Peyer's patch (tissue), 4 donors: ENCODE measurements at regions not wholly inside any gene's neighbourhood (a gene's known extent, or its start where the extent isn't known, plus 50 kb on each side); places are given as distances from the start of the nearest gene placed in this dataset.

Experiments used
- CTCF ChIP-seq, 6 experiments: fragments of 450-650 bp in 4 of 6; fragments of 200-600 bp in 2 of 6; sonication (generic) in 1 of 6; IDR thresholded peaks; one replicate each; pipeline ENCODE4 v1.5.1; 2017 to 2019; ENCODE audit warnings: antibody characterized with exemption in 6 of 6, mild to moderate bottlenecking in 3 of 6, moderate library complexity in 1 of 6
- POLR2A ChIP-seq, 2 donors: fragments of 450-650 bp; IDR thresholded peaks; one replicate each; pipeline ENCODE4 v1.5.1; 2017; ENCODE audit warnings: antibody characterized with exemption in 2 of 2, mild to moderate bottlenecking in 2 of 2, moderate library complexity in 2 of 2

DNA sequence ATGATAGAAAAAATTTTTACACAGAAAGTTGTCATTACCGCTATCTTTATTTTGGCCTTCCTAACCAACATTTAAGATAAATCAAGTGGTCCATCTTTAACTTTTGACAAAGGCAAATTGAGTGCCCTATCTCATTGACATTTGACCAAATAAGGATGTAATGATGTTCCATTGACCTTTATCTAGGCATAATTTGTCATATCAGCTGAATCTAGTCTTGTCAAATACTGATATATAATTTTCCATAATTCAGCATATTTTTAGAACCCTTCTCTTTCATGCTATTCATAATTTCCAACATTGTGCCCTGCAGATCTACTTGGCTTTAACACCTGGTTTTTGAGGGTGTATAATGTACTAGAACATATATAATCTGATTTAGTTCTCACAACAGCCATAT lies 63.8 kb downstream of the XCL1 start:
- no peak for TF ChIP-seq CTCF (IDR thresholded peaks at IDR 0.05)
- TF ChIP-seq POLR2A (IDR thresholded peaks at IDR 0.05), result no peak
